Transverse colon (tissue), 4 donors: ENCODE measurements at regions not wholly inside any gene's neighbourhood (a gene's known extent, or its start where the extent isn't known, plus 50 kb on each side); places are given as distances from the start of the nearest gene placed in this dataset.

Source experiments
- EP300 ChIP-seq: sonication (generic); formaldehyde crosslinking; IDR thresholded peaks from one replicate; pipeline ENCODE4 v1.6.1; 2017; ENCODE audit warnings: antibody characterized with exemption, low read depth
- POLR2A ChIP-seq: fragments of 450-650 bp; IDR thresholded peaks from one replicate; pipeline ENCODE4 v1.6.1; 2016; ENCODE audit warnings: antibody characterized with exemption, mild to moderate bottlenecking, moderate library complexity
- POLR2AphosphoS5 ChIP-seq, 3 donors: sonication (generic); formaldehyde crosslinking; IDR thresholded peaks; one replicate each; pipeline ENCODE4 v1.6.1; 2016; ENCODE audit warnings: antibody characterized with exemption in 3 of 3
- TF ChIP-seq, protein P1 (sequence below), 5 experiments: fragments of 200-600 bp in 3 of 5; fragments of 450-650 bp in 2 of 5; sonication (generic) in 3 of 5; IDR thresholded peaks; 1 replicate in 2 of 5; 2 replicates in 3 of 5; pipeline ENCODE4 v1.5.1; 2016 to 2017; ENCODE audit warnings: antibody characterized with exemption in 5 of 5, inconsistent platforms in 3 of 5, mild to moderate bottlenecking in 2 of 5, moderate library complexity in 1 of 5

DNA sequence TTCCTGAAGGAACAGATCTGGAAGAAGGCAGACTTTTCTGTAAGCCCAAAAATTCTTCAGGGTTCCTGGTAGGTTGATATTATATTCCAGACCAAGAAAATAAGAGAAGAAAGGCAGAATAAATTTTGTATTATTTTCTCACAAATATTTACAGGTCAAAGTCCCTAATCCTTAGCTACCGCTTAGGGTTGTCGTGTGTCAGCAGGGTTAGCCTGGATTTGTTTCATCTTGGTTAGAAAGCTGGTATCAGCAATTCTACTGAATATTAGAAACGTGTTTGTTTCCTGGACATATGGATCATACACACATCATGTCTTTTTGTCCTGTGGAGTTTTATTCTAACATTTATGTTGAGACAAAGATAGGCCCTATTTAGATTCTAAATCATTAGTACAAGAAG, 232.9 kb upstream of the CXXC4 start:
- TF ChIP-seq, protein P1, sequence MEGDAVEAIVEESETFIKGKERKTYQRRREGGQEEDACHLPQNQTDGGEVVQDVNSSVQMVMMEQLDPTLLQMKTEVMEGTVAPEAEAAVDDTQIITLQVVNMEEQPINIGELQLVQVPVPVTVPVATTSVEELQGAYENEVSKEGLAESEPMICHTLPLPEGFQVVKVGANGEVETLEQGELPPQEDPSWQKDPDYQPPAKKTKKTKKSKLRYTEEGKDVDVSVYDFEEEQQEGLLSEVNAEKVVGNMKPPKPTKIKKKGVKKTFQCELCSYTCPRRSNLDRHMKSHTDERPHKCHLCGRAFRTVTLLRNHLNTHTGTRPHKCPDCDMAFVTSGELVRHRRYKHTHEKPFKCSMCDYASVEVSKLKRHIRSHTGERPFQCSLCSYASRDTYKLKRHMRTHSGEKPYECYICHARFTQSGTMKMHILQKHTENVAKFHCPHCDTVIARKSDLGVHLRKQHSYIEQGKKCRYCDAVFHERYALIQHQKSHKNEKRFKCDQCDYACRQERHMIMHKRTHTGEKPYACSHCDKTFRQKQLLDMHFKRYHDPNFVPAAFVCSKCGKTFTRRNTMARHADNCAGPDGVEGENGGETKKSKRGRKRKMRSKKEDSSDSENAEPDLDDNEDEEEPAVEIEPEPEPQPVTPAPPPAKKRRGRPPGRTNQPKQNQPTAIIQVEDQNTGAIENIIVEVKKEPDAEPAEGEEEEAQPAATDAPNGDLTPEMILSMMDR (IDR thresholded peaks at IDR 0.05) = no peak
- TF ChIP-seq POLR2AphosphoS5 (IDR thresholded peaks at IDR 0.05) = no peak
- no peak for TF ChIP-seq POLR2A
- TF ChIP-seq EP300 = no peak
